WTC11 (cell line): ENCODE measurements at regions not wholly inside any gene's neighbourhood (a gene's known extent, or its start where the extent isn't known, plus 50 kb on each side); places are given as distances from the start of the nearest gene placed in this dataset.

Source experiments
- ATAC-seq: fragments of 200-7000 bp; cut with Tn5 transposase; 2 replicates; pipeline ENCODE4 v1.10.0; 2021; ENCODE audit warnings: mild to moderate bottlenecking, moderate library complexity
- CTCF ChIA-PET: fragments of 300-600 bp; sonication (Branson Sonifier 250); formaldehyde crosslinking; loops from one replicate; lab custom pipeline; 2021; ENCODE audit warnings: antibody characterized with exemption; lab: Charles Lee
- POLR2A ChIA-PET: fragments of 350-600 bp; sonication (Branson Sonifier 250); formaldehyde crosslinking; loops from one replicate; lab custom pipeline; 2021; ENCODE audit warnings: antibody characterized with exemption; lab: Charles Lee
- DNase-seq: peaks from one replicate; pipeline ENCODE4 v3.0.0; 2021; ENCODE audit warnings: low spot score
- H3K27ac Mint-ChIP-seq: 2 replicates; pipeline ENCODE4 v1.8.0; 2021; ENCODE audit warnings: mixed read lengths
- H3K27me3 Mint-ChIP-seq: 2 replicates; pipeline ENCODE4 v1.8.0; 2021; ENCODE audit warnings: low read depth, mild to moderate bottlenecking, moderate library complexity, mixed read lengths
- H3K36me3 Mint-ChIP-seq: 2 replicates; pipeline ENCODE4 v1.8.0; 2021; ENCODE audit warnings: mixed read lengths
- H3K4me1 Mint-ChIP-seq: 2 replicates; pipeline ENCODE4 v1.8.0; 2022; ENCODE audit warnings: mixed read lengths
- H3K4me3 Mint-ChIP-seq: 2 replicates; pipeline ENCODE4 v1.8.0; 2021; ENCODE audit warnings: mild to moderate bottlenecking, moderate library complexity, mixed read lengths
- H3K9me3 Mint-ChIP-seq: 2 replicates; pipeline ENCODE4 v1.8.0; 2021; ENCODE audit warnings: mixed read lengths
- ARID4B ChIP-seq: sonication (generic); formaldehyde crosslinking; IDR thresholded peaks from 2 replicates; pipeline ENCODE4 v1.8.0; 2023; ENCODE audit warnings: missing genetic modification reagents, mild to moderate bottlenecking, borderline replicate concordance
- HMGXB4 ChIP-seq: sonication (generic); formaldehyde crosslinking; IDR thresholded peaks from 2 replicates; pipeline ENCODE4 v1.8.1; 2023; ENCODE audit warnings: mild to moderate bottlenecking, moderate library complexity, missing genetic modification reagents
- MLX ChIP-seq: sonication (generic); formaldehyde crosslinking; IDR thresholded peaks from 2 replicates; pipeline ENCODE4 v1.8.1; 2023; ENCODE audit warnings: mild to moderate bottlenecking, missing genetic modification reagents, moderate library complexity
- NR3C1 ChIP-seq: sonication (generic); formaldehyde crosslinking; conservative IDR thresholded peaks from 2 replicates; pipeline ENCODE4 v1.8.1; 2023; ENCODE audit warnings: low read depth, mild to moderate bottlenecking, missing genetic modification reagents
- ZBTB43 ChIP-seq: sonication (generic); formaldehyde crosslinking; IDR thresholded peaks from 2 replicates; pipeline ENCODE4 v1.8.1; 2023; ENCODE audit warnings: mild to moderate bottlenecking, missing genetic modification reagents
- ZNF425 ChIP-seq: fragments of 250-450 bp; sonication (Bioruptor Pico); conservative IDR thresholded peaks from 2 replicates; pipeline ENCODE4 v1.9.0; 2021; ENCODE audit warnings: mild to moderate bottlenecking
- ZNF532 ChIP-seq: fragments of 250-450 bp; sonication (Bioruptor Pico); IDR thresholded peaks from 2 replicates; pipeline ENCODE4 v1.9.0; 2021; ENCODE audit warnings: mild to moderate bottlenecking, borderline replicate concordance

GRCh38 chr16:8126313-8126712 is 464.0 kb downstream of the TMEM114 start (continued):
- TF ChIP-seq HMGXB4 (CRISPR knock-in tag), result no peak

- Mint-ChIP-seq H3K27me3 (peaks cover 8% of the 10 kb centered on the region; the same call in 1 of the 2 replicates), H3K4me1 (no peaks in the 10 kb centered on the region), H3K36me3 (peaks cover 73% of the 10 kb centered on the region), H3K4me3 (no peak overlapping the region), H3K27ac (no peak overlapping the region), H3K9me3 (peaks cover 81% of the 10 kb centered on the region)
- CTCF ChIA-PET, result no interaction called here
- POLR2A ChIA-PET, result interaction anchor here (0.6 kb wide), 1 partner anchor 338 kb away, joined by 3 read pairs; no protein-coding TSS in a partner anchor
- no peak for TF ChIP-seq MLX (CRISPR knock-in tag)
- TF ChIP-seq ZNF532 (CRISPR knock-in tag), result no peak
- TF ChIP-seq ZNF425 (CRISPR knock-in tag), result no peak
- no peak for TF ChIP-seq ZBTB43 (CRISPR knock-in tag)
- TF ChIP-seq ARID4B (CRISPR knock-in tag), result no peak
- TF ChIP-seq NR3C1, result no peak
- DNase-seq, result no peak
- ATAC-seq, result no peak
Observed at GRCh38 chr16:8120001-8120400, 470.3 kb downstream of the TMEM114 start.
